Fibroblast of skin of right quadriceps (primary cell): ENCODE measurements at regions not wholly inside any gene's neighbourhood (a gene's known extent, or its start where the extent isn't known, plus 50 kb on each side); places are given as distances from the start of the nearest gene placed in this dataset.
"Not testable (repeated sequence)": the region's sequence is repeated elsewhere in the genome, so short reads cannot be mapped to it uniquely, and the experiment has no call there.

Source experiments
- DNase-seq: peaks from one replicate; pipeline ENCODE4 v3.0.0-alpha.2; 2013

DNA sequence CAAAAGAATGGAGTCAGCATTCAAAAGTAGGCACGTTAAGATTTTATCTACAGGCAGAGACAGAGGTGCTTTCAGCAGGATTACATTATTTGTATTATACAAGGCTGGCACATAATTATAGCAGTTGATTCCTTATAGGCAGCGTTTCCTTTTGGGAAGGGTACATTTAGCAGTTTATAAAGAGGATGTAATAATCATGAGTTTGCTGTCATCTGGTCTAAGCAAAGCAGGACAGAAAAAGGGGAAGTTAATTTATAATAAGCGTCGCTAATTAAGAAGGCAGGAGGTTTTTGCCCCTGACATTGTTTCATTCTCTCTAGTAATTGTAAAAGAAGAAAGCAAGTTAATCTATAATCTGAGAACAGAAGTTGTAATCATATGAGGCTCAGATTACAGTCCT is 259.9 kb upstream of the MDGA2 start:
- no peak for DNase-seq

DNA sequence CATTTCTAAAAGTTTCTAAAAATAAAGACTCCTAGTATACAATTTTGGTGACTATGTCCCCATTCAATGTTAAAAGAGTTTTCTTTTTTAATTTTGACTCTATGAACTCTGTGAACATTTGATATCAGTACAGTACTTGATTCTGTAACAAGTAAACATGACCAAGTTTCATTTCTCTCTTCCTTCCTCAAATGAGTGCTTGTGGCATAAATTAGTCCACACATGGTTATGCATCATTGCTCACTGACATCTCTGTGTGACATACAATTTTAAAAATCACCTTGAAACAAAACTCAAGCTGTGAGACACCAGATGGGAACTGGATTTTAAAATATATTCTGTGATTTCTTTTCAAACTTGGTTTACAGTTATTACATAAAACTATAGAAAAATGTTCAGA is 253.9 kb upstream of the MDGA2 start:
- DNase-seq: no peak

DNA sequence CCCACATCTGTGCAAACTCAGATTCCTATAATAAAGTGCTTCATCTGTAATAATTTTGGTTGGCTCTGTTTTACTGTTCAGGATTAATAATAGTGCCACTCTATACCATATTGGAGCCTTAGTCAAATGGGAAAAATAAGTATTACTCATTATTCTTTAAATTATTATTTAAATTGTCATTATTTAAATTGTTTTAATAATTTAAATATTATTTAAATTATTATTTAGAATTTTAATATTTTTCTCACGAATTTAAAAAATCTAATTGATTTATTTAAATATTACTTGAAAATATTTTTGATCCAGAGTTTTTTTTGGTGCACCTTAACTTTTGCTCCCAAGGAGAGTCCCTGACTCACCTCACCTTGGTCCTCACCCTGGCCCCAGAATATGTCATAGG is 245.7 kb upstream of the MDGA2 start:
- DNase-seq: no peak

DNA sequence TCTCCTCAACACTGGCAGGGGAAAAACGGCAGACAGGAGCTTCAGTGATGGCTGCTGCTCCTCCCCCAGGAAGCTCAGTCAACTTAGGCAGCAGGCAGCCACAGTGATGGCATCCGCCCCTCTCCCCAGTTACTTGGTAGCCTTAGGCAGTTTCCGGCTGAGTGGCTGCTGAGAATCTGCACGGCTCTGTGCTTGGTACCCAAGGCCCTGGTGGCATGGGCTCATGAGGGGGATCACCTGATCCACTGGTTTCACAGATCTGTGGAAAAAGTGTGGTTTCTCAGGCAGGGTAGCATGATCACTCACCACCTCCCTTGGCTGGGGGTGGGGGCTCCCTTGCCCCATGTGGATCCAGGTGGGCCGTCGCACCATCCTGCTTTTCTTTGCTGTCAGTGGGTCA is 244.6 kb upstream of the MDGA2 start:
- no peak for DNase-seq

DNA sequence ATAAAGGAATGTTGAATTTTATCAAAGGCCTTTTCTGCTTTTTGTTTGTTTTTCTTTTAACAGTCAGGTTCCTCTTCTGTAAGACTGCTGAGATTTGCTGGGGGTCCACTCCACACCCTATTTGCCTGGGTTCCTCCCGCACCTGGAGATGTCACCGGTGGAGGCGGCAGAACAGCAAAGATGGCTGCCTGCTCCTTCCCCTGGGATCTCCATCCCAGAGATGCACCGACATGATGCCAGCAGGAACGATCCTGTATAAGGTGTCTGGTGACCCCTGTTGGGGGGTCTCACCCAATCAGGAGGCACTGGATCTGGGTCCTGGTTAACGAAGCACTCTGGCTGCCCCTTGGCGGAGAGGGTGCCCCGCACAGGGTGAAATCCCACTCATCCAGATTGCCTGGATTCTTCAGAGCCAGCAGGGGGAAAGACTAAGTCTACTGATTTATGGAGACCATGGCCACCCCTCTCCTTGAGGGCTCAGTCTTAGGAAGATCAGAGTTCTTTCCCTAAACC is 244.0 kb upstream of the MDGA2 start:
- DNase-seq: no peak

DNA sequence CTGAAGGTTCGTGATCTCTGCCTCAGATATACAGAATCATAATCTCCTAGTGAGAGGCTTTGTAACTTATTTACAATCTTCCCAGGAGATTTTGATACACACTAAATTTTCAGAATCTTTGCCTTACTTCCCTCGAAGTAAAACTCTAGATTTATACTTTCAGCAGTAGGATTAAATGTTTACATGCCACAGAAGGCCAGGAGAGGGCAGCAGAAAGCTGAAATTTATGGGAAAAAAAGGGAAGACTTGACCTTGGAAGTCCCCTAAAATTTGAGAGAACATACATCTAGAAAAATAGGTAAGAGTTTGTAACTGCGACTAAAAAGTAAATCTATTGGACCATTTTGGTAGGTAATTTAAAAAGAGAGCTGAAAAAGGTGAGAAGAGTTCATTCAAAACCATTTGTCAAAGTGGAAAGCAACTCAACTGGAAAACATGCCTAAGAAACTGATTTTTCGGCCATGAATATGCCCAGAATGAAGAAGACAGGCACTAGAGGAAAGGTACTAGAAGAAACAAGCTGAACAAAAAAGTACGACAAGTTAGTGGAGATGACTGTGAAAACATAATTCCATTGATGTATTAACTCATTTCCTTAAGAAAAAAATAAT is 242.0 kb upstream of the MDGA2 start:
- DNase-seq: peak; percentile 1

DNA sequence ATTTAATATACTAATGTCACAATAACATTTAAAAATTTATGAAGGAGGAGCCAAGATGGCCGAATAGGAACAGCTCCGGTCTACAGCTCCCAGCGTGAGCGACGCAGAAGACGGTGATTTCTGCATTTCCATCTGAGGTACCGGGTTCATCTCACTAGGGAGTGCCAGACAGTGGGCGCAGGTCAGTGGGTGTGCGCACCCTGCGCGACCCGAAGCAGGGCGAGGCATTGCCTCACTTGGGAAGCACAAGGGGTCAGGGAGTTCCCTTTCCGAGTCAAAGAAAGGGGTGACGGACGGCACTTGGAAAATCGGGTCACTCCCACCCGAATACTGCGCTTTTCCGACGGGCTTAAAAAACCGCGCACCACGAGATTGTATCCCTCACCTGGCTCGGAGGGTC is 225.7 kb upstream of the MDGA2 start:
- DNase-seq: not testable (repeated sequence)

DNA sequence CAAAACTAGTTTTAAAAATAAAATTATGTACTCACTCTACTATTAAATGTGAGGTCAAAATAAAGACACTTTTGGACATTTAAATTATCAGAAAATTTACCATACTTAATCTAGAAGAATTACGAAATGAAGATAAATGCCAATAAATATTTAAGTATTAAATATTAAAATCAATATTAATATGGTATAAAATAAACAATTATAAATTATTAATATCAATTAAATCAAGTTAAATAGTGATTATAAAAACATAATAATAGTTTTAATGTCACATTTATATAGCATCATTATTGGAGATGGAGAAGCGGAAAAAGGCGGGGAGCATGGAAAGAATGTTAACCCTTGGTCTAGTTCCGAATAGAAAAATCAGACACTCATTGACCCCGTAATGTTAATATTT is 224.3 kb upstream of the MDGA2 start:
- no peak for DNase-seq

DNA sequence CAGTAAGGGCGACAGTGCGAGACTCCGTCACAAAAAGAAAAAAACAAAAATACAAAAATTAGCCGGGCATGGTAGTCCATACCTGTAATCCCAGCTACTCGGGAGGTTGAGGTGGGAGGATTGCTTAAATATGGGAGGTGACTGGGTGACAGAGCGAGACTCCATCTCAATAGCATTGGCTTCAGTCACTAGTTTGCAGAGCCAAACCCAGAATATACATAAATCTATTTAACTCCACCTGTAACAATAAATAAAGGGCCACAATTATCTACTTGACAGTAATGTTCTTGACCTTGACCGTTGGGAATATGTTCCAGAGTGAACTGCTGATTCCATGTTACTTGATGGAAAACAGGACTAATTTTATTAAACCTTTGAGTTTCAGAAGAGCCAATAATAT is 198.9 kb upstream of the MDGA2 start:
- DNase-seq: no peak

DNA sequence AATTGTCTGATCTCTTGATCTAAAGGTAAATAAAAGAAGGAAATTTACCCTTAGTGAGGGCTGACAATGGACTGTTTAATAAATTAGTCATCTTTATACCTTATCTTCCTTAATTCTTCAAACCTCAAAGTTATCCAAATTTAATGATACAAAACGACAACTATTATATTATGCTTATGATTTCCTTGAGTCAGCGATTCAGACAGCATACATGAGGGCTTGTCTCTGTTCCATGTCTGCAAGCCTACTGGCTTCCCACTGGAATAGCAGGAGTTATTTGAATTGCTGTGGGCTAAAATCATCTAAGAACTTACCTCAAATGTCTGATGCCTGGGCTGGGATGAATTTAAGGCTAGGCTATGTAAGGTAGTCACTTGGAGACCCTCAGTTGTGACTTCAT is 197.2 kb upstream of the MDGA2 start:
- DNase-seq: no peak

DNA sequence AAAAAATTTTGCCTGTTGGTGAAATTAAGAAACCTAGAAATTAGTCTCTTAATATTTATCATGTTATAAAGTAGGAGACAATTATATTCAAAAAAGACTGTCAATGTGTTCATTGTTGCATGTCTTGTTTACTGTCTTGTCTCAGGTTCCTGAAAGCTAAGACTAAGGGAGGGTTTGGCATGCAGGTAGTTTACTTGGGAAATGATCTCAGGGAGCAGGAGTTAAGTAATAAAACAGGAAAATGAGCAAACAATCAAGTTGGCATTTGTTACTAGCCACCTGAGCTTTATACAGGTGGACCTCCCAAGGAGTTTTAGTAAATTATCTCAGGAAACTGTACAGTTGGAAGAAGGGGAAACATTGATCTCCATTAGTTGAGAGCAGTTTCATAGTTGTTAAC is 188.0 kb upstream of the MDGA2 start:
- no peak for DNase-seq

DNA sequence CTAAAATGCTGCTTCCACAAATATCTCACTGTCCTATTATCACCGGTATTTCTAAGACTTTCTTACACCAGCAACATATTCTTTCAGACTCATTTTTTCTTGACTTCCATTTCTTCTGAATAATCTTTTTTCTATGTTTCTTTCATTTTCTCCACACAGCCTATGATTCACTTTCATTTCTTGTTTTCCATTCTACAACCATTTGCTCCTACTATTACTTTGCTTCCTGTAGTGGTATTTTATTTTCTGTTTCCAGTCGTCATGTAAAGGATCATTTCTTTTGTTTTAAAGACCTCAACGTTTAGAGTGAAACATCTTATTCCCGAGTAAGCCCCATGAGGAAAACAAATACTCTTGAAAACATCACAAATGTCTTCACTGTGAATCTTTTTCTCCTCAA is 182.2 kb upstream of the MDGA2 start:
- no peak for DNase-seq

DNA sequence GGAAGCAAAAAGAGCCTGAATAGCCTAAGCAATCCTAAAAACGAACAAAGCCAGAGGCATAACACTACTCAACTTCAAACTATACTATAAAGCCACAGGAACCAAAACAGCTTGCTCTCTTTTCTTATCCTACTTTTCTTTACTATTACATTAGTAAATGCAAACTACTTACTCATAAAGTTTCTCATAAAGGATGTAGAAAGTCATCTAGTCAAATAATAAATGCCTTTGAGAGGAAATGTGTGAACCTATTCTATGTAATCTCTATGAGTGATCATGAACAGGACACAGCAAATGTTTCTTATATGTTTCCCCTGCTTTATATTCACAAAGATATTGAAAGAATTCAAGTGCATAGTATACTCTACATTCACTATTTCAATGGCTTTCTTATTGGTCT is 176.9 kb upstream of the MDGA2 start:
- DNase-seq: no peak

DNA sequence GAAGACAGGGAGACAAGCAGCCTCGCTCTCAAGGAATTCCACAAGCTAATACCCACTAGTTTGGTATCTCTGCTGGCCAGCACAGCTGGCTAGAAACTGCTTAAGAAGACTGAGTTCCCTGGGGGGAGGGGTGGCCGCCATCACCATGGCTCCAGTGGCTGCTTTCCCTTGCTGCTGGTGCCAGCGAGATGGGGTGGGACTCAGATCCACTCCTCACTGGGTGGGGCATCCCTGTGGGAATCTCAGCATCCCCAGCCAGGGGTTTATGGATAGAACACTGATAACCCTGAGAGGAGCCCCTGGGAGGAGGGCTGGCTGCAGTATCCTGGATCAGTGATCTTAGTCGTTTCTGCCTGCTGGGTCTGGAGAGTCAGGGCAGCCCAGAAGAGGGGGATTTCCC is 170.6 kb upstream of the MDGA2 start:
- no peak for DNase-seq

DNA sequence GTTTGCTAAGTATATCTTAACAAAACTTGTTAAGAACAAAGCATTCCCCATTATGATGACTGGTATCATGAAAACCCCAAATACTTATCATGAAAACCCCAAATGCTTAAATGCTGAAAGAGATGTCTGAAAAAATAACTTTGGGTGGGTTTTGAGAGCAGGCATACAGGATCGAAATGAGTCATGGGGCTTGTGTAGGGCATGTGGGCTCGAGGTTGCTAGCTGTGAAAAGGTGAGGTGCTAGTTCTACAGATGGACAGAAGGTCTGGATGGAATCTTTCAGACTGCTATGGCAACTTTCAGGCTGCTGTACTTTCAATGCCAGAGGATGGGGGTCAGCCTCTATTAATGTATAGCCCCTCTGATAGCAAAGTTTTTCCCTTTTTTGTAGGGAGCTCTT is 167.8 kb upstream of the MDGA2 start:
- DNase-seq: no peak

DNA sequence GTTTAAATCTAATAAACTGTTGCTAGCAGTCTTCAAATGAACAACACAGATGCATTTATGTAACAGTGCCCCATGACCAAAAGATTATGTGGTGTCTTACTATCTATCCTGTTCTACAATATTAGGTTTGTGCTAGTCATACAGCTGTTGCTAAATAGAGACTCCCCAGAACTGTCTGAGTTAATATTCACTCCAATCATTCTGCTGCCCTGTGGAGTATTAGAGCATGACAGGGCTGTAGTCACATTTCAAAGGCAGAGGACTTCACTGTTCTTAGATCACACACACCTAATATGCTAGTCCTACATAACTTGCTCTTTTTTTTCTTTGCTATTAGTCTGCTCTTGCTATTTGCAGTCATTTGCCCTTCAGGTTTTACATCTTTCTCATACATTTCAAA is 157.6 kb upstream of the MDGA2 start:
- no peak for DNase-seq

DNA sequence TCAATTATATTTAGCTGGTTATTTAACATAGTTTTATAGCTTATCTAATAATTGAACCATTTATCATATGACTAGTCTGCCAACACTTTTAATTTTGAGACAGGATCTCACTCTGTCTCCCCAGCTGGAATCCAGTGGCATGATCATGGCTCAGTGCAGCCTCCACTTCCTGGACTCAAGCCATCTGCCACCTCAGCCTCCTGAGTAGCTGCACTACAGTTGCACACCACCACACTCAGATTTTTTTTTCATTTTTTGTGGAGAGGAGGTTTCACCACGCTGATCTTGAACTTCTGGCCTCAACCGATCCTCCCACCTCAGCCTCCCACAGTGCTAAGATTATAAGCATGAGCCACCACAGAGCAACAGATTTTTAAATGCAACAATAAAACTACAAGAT is 151.4 kb upstream of the MDGA2 start:
- no peak for DNase-seq

DNA sequence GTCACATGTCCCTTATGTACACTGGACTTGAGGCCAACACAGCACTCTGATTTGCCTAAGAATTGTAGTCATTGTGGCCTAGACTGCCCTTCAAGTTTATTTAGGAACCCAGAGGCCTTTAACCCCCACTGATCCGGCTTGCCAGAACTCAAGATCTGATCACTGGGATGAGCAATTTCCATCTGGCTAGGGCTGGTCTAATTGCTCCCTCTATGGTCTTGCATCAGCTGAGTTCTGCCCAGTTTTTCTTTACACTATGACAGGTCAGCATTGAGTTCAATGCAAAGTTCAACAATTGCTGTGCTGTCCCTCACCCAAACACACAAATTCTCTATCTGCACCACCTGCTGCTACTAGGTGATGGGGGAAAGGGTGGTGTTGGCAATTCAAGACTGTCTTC is 146.9 kb upstream of the MDGA2 start:
- no peak for DNase-seq

DNA sequence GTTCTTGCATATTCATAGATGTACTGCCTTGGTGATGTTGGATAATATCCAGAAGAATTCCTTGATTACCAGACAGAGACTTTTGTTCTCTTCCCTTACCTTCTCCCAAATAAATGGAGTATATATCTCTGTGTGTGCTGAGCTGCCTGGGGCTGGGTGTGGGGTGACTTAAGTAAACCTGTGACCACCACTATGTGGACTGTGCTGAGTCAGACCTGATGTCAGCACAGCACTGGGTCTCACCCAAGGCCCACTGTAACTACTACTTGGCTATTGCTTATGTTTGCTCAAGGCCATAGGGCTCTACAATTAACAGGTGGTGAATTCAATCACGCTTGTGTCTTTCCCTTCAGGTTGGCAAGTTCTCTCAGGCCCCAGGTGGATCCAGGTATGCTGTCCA is 145.7 kb upstream of the MDGA2 start:
- DNase-seq: no peak

DNA sequence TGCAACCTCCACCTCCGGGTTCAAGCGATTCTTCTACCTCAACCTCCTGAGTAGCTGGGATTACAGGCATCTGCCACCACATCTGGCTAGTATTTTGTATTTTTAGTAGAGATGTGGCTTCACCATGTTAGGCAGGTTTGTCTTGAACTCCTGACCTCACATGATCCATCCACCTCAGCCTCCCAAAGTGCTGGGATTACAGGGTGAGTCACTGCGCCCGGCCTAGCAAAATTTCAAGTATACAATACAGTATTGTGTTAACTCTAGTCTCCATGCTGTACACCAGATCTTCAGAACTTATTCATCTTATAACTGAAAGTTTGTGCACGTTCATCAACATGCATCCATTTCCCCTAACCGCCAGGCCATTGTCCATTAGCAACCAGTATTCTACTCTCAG is 115.1 kb upstream of the MDGA2 start:
- DNase-seq: no peak

DNA sequence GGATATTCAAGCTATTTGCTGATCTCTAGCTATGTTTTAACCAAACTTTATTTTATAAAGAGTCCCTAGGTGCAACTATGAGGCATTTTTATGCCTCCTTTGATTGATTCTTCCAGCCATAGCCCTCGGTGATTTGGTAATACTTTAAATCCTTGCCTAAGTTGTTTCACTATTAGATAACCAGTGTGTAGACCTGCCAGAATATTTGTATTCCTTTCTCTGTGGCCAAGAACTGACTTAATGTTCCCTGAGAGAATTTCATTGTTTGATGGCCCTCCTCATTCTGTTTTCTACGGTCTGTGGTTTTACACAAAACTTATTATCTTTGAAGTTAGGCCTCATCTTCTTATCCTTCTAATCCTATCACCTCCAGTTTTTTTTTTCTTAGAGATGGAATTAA is 109.7 kb upstream of the MDGA2 start:
- DNase-seq: no peak

DNA sequence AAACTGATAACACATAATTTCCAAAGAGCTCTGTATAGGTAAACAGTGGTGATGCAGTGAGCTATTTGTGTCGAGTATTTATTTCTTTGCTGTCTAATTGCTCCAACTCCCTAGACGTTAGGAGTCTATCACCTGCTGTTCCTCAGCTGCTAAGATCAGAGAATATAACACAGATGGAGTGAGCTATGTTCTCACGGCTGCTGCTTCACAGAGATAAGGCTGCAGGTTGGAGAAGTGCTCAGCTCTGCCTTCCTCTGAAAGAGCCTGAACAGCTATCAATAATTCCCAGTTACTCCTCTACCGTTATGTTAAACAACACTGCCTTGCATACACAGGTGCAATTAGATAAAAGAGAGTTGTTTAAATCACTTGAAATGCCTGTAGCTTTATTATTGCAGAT is 103.2 kb upstream of the MDGA2 start:
- no peak for DNase-seq

DNA sequence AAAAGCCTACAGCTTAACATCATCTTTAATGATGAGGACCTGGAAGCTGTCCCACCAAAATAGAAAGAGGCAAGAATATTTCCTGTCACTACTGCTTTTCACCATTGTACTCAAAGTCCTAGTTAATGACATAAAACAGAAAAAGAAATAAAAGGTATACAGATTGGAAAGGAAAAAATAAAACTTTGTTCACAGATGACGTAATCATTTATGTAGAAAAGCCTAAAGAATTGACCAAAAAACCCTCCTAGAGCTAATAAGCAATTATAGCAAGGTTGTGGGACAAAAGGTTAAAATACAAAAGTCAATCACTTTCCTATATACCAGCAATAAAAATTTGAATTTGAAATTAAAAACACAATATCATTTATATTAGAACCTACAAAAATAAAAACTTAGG is 97.2 kb upstream of the MDGA2 start:
- DNase-seq: no peak

DNA sequence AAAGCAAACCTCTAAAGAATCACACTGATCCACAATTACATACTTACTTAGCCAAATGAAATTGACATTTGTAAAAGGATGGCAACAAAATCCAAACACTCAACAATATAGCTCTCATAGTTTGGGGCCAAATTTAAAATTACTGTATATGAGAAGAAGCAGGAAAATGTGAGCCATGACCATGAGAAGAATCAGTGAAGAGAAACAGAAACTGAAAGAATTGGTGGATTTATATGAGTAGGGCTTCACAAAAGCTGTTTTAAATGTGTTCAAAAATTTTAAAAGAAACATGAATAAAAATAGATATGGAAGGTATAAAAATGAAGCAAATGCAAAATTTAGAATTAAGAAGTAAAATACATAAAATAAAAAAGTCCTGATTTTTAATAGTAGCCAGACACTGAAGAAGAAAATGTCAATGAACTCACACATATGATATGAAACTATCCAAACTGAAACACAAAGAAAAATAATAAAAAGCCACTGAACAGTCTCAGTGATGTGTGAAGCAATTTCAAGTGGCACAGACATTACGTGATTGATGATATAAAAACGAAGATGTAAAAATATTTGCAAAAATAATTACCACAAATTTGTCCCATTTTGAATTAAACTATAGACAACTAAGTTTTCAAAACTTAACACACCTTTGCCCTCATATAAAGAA is 87.9 kb upstream of the MDGA2 start:
- DNase-seq: no peak

DNA sequence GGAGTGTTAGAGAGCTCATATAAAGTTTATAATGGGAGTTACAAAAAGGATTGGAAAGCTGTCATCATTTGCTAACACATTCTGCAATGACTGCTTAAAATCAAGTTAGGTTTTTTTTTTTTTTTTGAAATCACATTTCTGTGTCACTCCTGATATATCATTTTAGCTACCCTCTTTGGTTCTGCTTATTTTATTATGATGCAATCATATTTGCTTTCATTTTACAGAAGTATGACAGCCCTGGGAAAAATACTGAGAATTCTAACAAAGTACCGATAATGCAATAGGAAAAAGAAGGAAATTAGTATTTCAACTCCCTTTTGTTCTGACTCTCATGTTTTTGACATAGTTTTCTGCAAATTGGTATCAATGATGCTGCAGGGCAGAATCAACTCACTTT is 71.6 kb upstream of the MDGA2 start:
- DNase-seq: no peak
